ENCODE measurements at regions not wholly inside any gene's neighbourhood (a gene's known extent, or its start where the extent isn't known, plus 50 kb on each side); places are given as distances from the start of the nearest gene placed in this dataset.
"Not testable (repeated sequence)": the region's sequence is repeated elsewhere in the genome, so short reads cannot be mapped to it uniquely, and the experiment has no call there.

DNA sequence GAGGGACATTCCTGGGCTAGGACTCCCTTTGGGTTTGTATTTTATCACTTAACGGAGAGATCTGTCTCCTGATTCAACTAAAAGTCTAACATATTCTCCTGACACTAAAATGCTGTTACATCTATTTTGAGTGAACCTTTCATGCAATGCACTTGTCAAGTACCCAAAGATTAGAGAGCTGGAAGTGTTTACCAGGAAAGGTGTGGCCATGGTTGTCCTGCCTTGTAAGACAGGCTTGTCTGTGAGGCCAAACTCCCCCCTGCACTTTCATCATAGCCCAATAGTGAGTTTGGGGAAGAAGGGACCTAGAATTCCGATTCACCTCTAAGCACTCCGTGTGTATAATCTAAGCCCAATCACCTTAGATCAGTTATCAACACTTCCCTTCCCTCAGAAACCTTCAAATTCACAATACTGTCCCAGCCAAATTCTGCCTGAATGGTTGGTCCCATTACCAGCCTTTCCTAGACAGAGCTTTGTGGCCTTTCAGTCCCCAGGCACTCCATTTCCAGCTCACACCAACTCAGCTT is 162.6 kb upstream of the NAMPT start:
- Mint-ChIP-seq H3K4me1 (ENCODE audit: low read depth) (no peaks in the 10 kb centered on the region), H3K4me3 (ENCODE audit: unreplicated experiment) (no peak overlapping the region)

DNA sequence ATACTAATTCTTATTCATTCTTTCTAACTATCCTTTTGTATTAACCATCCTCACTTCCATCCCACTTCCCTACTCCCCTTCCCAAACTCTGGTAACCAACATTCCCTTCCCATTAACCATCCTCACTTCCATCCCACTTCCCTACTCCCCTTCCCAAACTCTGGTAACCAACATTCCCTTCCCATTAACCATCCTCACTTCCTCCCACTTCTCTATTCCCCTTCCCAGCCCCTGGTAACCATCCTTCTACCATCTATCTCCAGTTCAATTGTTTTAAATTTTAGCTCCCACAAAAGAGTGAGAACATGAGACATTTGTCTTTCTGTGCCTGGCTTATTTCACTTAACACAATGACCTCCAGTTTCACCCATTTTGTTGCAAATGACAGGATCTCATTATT is 160.6 kb upstream of the NAMPT start:
- H3K27ac Mint-ChIP-seq (ENCODE audit: unreplicated experiment); H3K4me1 Mint-ChIP-seq (ENCODE audit: low read depth); DNase-seq (ENCODE audit: low spot score); H3K36me3 Mint-ChIP-seq (ENCODE audit: low read depth); H3K4me3 Mint-ChIP-seq (ENCODE audit: unreplicated experiment): not testable (repeated sequence)
- Mint-ChIP-seq H3K9me3 (ENCODE audit: low read depth) (peaks cover 13% of the 10 kb centered on the region), H3K27me3 (ENCODE audit: low read depth) (peaks cover 26% of the 10 kb centered on the region)

More for the DNA sequence above, 162.6 kb upstream of the NAMPT start:
- H3K36me3 Mint-ChIP-seq (ENCODE audit: low read depth): peaks cover 2% of the 10 kb centered on the region
- peaks cover 11% of the 10 kb centered on the region for H3K27me3 Mint-ChIP-seq (ENCODE audit: low read depth)
- peaks cover 15% of the 10 kb centered on the region for H3K9me3 Mint-ChIP-seq (ENCODE audit: low read depth)
- no peak for DNase-seq (ENCODE audit: low spot score)
- TF ChIP-seq, protein P1, sequence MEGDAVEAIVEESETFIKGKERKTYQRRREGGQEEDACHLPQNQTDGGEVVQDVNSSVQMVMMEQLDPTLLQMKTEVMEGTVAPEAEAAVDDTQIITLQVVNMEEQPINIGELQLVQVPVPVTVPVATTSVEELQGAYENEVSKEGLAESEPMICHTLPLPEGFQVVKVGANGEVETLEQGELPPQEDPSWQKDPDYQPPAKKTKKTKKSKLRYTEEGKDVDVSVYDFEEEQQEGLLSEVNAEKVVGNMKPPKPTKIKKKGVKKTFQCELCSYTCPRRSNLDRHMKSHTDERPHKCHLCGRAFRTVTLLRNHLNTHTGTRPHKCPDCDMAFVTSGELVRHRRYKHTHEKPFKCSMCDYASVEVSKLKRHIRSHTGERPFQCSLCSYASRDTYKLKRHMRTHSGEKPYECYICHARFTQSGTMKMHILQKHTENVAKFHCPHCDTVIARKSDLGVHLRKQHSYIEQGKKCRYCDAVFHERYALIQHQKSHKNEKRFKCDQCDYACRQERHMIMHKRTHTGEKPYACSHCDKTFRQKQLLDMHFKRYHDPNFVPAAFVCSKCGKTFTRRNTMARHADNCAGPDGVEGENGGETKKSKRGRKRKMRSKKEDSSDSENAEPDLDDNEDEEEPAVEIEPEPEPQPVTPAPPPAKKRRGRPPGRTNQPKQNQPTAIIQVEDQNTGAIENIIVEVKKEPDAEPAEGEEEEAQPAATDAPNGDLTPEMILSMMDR (IDR thresholded peaks at IDR 0.05): no peak
- no peak overlapping the region for H3K27ac Mint-ChIP-seq (ENCODE audit: unreplicated experiment)

DNA sequence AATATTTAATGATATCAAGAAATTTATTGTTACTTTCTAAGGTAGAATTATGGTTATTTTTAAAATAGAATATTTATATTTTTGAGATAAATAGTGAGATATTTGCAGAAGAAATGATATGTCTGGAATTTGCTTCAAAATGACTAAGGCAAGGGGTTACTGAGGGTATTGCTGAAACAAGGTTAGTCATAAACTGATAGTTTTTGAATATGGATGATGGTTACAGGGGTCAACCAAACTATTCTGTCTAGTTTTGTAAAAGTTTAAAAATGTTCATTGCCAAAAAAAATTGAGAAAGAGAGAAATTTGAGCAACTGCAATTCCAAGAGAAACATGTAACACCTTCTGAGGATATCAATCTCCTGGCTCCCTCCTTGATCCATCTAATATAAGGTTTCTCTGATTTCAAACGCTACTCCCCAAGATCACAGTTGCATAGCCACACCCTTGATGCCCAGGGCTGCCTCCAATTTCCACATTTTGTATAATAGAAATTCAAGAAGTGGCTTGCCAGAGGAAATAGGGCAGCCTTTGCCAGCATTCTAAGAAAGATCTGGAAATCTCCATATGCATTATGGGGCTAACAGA is 159.4 kb upstream of the NAMPT start:
- Mint-ChIP-seq H3K27me3 (ENCODE audit: low read depth) (peaks cover 31% of the 10 kb centered on the region), H3K9me3 (ENCODE audit: low read depth) (peaks cover 13% of the 10 kb centered on the region), H3K4me3 (ENCODE audit: unreplicated experiment) (no peak overlapping the region), H3K27ac (ENCODE audit: unreplicated experiment) (no peak overlapping the region), H3K4me1 (ENCODE audit: low read depth) (no peaks in the 10 kb centered on the region), H3K36me3 (ENCODE audit: low read depth) (peaks cover 2% of the 10 kb centered on the region)
- DNase-seq (ENCODE audit: low spot score): no peak
- TF ChIP-seq, protein P1 (IDR thresholded peaks at IDR 0.05): no peak

DNA sequence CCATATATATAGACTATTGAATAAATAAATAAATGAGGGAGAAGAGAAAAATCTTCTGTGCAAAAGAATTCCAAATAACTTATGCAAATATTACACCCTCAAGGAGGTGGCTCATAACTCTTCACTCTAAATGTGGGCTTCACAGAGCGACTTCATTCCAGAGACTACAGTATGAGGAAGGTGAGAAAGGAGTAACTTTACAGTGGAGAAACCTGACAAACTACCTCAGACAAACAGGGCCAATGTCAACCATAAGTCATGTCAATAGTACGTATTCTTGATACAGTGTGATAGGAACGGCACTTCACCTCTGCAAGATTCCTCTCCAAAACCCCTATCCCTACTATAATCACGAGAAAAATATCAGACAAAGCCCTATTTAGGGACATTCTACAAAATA is 158.4 kb upstream of the NAMPT start:
- H3K4me1 Mint-ChIP-seq (ENCODE audit: low read depth): no peaks in the 10 kb centered on the region
- DNase-seq (ENCODE audit: low spot score): no peak

DNA sequence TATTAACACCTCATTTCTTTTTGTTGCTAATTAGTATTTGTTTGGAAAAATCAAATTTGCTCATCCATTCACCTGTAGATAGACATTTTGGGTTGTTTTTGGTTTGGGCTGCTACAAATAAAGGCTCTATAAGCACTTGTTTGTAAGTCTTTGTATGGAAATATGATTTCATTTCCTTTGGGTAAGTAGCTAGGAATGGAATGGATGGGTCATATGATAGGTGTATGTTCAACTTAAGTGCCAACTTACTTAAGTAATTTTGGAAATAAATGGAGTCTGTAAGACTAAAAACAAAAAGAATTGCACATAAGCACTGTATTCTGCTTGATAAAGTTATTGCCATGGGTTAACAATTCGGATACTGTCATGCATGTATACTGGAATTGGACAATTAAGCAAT is 157.7 kb upstream of the NAMPT start:
- Mint-ChIP-seq H3K4me3 (ENCODE audit: unreplicated experiment) (no peak overlapping the region), H3K9me3 (ENCODE audit: low read depth) (peaks cover 17% of the 10 kb centered on the region), H3K27ac (ENCODE audit: unreplicated experiment) (no peak overlapping the region), H3K36me3 (ENCODE audit: low read depth) (peaks cover 2% of the 10 kb centered on the region), H3K4me1 (ENCODE audit: low read depth) (no peaks in the 10 kb centered on the region), H3K27me3 (ENCODE audit: low read depth) (peaks cover 34% of the 10 kb centered on the region)
- no peak for DNase-seq (ENCODE audit: low spot score)
- TF ChIP-seq, protein P1 (IDR thresholded peaks at IDR 0.05): no peak

More for the DNA sequence above, 158.4 kb upstream of the NAMPT start:
- H3K4me3 Mint-ChIP-seq (ENCODE audit: unreplicated experiment): no peak overlapping the region
- peaks cover 2% of the 10 kb centered on the region for H3K36me3 Mint-ChIP-seq (ENCODE audit: low read depth)
- no peak overlapping the region for H3K27ac Mint-ChIP-seq (ENCODE audit: unreplicated experiment)
- peaks cover 34% of the 10 kb centered on the region for H3K27me3 Mint-ChIP-seq (ENCODE audit: low read depth)
- TF ChIP-seq, protein P1 (IDR thresholded peaks at IDR 0.05): no peak
- H3K9me3 Mint-ChIP-seq (ENCODE audit: low read depth): peaks cover 13% of the 10 kb centered on the region

DNA sequence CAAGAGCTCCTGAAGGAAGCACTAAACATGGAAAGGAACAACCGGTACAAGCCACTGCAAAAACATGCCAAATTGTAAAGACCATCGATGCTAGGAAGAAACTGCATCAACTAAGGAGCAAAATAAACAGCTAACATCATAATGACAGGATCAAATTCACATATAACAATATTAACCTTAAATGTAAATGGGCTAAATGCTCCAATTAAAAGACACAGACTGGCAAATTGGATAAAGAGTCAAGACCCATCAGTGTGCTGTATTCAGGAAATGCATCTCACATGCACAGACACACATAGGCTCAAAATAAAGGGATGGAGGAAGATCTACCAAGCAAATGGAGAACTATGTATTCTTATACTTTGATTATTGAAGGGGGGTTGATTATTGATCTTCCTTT is 156.6 kb upstream of the NAMPT start:
- not testable (repeated sequence) for H3K36me3 Mint-ChIP-seq (ENCODE audit: low read depth); DNase-seq (ENCODE audit: low spot score); H3K4me1 Mint-ChIP-seq (ENCODE audit: low read depth); H3K27ac Mint-ChIP-seq (ENCODE audit: unreplicated experiment); H3K4me3 Mint-ChIP-seq (ENCODE audit: unreplicated experiment)
- peaks cover 34% of the 10 kb centered on the region for H3K27me3 Mint-ChIP-seq (ENCODE audit: low read depth)
- H3K9me3 Mint-ChIP-seq (ENCODE audit: low read depth): peaks cover 17% of the 10 kb centered on the region

DNA sequence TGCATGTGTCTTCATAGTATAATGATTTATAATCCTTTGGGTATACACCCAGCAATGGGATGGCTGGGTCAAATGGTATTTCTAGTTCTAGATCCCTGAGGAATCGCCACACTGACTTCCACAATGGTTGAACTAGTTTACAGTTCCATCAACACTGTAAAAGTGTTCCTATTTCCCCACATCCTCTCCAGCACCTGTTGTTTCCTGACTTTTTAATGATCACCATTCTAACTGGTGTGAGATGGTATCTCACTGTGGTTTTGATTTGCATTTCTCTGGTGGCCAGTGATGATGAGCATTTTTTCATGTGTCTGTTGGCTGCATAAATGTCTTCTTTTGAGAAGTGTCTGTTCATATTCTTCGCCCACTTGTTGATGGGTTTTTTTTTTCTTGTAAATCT is 152.2 kb upstream of the NAMPT start:
- Mint-ChIP-seq H3K9me3 (ENCODE audit: low read depth) (peaks cover 20% of the 10 kb centered on the region), H3K27me3 (ENCODE audit: low read depth) (peaks cover 32% of the 10 kb centered on the region)
- H3K36me3 Mint-ChIP-seq (ENCODE audit: low read depth); DNase-seq (ENCODE audit: low spot score); H3K4me3 Mint-ChIP-seq (ENCODE audit: unreplicated experiment); H3K27ac Mint-ChIP-seq (ENCODE audit: unreplicated experiment); H3K4me1 Mint-ChIP-seq (ENCODE audit: low read depth): not testable (repeated sequence)
